Liver (tissue), 8 donors: ENCODE measurements at regions not wholly inside any gene's neighbourhood (a gene's known extent, or its start where the extent isn't known, plus 50 kb on each side); places are given as distances from the start of the nearest gene placed in this dataset.
A peak's percentile ranks its signal among the peaks of the same experiment; 100 is the strongest.

ENCODE experiments used
- DNase-seq: peaks from one replicate; pipeline ENCODE4 v3.0.0-alpha.2; 2017; ENCODE audit warnings: low spot score
- H3K27ac ChIP-seq, 2 donors: one replicate each; pipeline ENCODE4 v1.7.0; 2013; ENCODE audit warnings: inconsistent platforms in 2 of 2, low read length in 2 of 2, control low read depth in 1 of 2, low read depth in 1 of 2, mild to moderate bottlenecking in 1 of 2
- H3K27me3 ChIP-seq, 4 donors: one replicate each; pipeline versions ENCODE4 v1.6.1 to v1.7.0; 2013; ENCODE audit warnings: low read length in 3 of 4, inconsistent platforms in 1 of 4, mild to moderate bottlenecking in 1 of 4, moderate library complexity in 1 of 4; ENCODE audit not compliant: control insufficient read depth in 4 of 4, insufficient read depth in 4 of 4
- H3K36me3 ChIP-seq, 4 donors: one replicate each; pipeline versions ENCODE4 v1.6.1 to v1.7.0; 2013; ENCODE audit warnings: low read length in 3 of 4, mild to moderate bottlenecking in 3 of 4, low read depth in 1 of 4, moderate library complexity in 1 of 4; ENCODE audit not compliant: control insufficient read depth in 4 of 4, insufficient read depth in 3 of 4
- H3K4me1 ChIP-seq, 4 donors: one replicate each; pipeline versions ENCODE4 v1.6.1 to v1.7.0; 2013; ENCODE audit warnings: low read length in 3 of 4, mild to moderate bottlenecking in 3 of 4, moderate library complexity in 1 of 4; ENCODE audit not compliant: control insufficient read depth in 4 of 4, insufficient read depth in 4 of 4
- H3K4me3 ChIP-seq, 3 donors: one replicate each; pipeline versions ENCODE4 v1.6.1 to v1.7.0; 2013; ENCODE audit warnings: low read length in 3 of 3, control low read depth in 1 of 3, low read depth in 1 of 3, mild to moderate bottlenecking in 1 of 3
- H3K9ac ChIP-seq, 2 donors: one replicate each; pipeline ENCODE4 v1.7.0; 2013; ENCODE audit warnings: low read length in 2 of 2, mild to moderate bottlenecking in 2 of 2, moderate library complexity in 2 of 2, control low read depth in 1 of 2, low read depth in 1 of 2
- H3K9me3 ChIP-seq, 4 donors: one replicate each; pipeline versions ENCODE4 v1.6.1 to v1.7.0; 2013; ENCODE audit warnings: low read length in 3 of 4; ENCODE audit not compliant: control insufficient read depth in 4 of 4
- ATF3 ChIP-seq: IDR thresholded peaks from 2 replicates; pipeline ENCODE4 v1.6.1; 2016; ENCODE audit warnings: antibody characterized with exemption
- CTCF ChIP-seq: fragments of 150-350 bp; IDR thresholded peaks from 2 replicates; pipeline ENCODE4 v1.5.1; 2017; ENCODE audit warnings: improper control_type of control experiment, low read depth, low read length; ENCODE audit not compliant: missing input control
- EGR1 ChIP-seq, 2 donors: IDR thresholded peaks; 2 replicates each; pipeline ENCODE4 v1.6.1; 2016 to 2018; ENCODE audit warnings: antibody characterized with exemption in 2 of 2, low read depth in 2 of 2
- FOXA1 ChIP-seq: IDR thresholded peaks from 2 replicates; pipeline ENCODE4 v1.6.1; 2016; ENCODE audit warnings: antibody characterized with exemption
- FOXA2 ChIP-seq: IDR thresholded peaks from 2 replicates; pipeline ENCODE4 v1.6.1; 2016; ENCODE audit warnings: antibody characterized with exemption
- GABPA ChIP-seq, 2 donors: IDR thresholded peaks in 1 of 2; conservative IDR thresholded peaks in 1 of 2; 2 replicates each; pipeline ENCODE4 v1.6.1; 2016; ENCODE audit warnings: antibody characterized with exemption in 2 of 2, mild to moderate bottlenecking in 1 of 2, moderate library complexity in 1 of 2
- HNF4A ChIP-seq, 2 donors: conservative IDR thresholded peaks; 2 replicates each; pipeline ENCODE4 v1.6.1; 2016; ENCODE audit warnings: antibody characterized with exemption in 2 of 2, mild to moderate bottlenecking in 2 of 2
- HNF4G ChIP-seq: IDR thresholded peaks from 2 replicates; pipeline ENCODE4 v1.6.1; 2016; ENCODE audit warnings: antibody characterized with exemption
- JUND ChIP-seq, 2 donors: IDR thresholded peaks; 2 replicates each; pipeline ENCODE4 v1.6.1; 2016; ENCODE audit warnings: antibody characterized with exemption in 2 of 2
- MAX ChIP-seq: IDR thresholded peaks from 2 replicates; pipeline ENCODE4 v1.6.1; 2016; ENCODE audit warnings: antibody characterized with exemption
- NR2F2 ChIP-seq: IDR thresholded peaks from 2 replicates; pipeline ENCODE4 v1.6.1; 2016; ENCODE audit warnings: antibody characterized with exemption
- RAD21 ChIP-seq, 2 donors: IDR thresholded peaks; 2 replicates each; pipeline ENCODE4 v1.6.1; 2016; ENCODE audit warnings: antibody characterized with exemption in 2 of 2, mild to moderate bottlenecking in 2 of 2
- REST ChIP-seq: IDR thresholded peaks from 2 replicates; pipeline ENCODE4 v1.6.1; 2016; ENCODE audit warnings: antibody characterized with exemption, mild to moderate bottlenecking
- RXRA ChIP-seq, 2 donors: IDR thresholded peaks; 2 replicates each; pipeline ENCODE4 v1.6.1; 2017 to 2018; ENCODE audit warnings: antibody characterized with exemption in 2 of 2, mild to moderate bottlenecking in 1 of 2
- SP1 ChIP-seq: IDR thresholded peaks from 2 replicates; pipeline ENCODE4 v1.6.1; 2018; ENCODE audit warnings: antibody characterized with exemption, mild to moderate bottlenecking
- TAF1 ChIP-seq: conservative IDR thresholded peaks from 2 replicates; pipeline ENCODE4 v1.6.1; 2016; ENCODE audit warnings: antibody characterized with exemption, mild to moderate bottlenecking
- YY1 ChIP-seq: IDR thresholded peaks from 2 replicates; pipeline ENCODE4 v1.6.1; 2016; ENCODE audit warnings: antibody characterized with exemption, mild to moderate bottlenecking
- ZBTB33 ChIP-seq: IDR thresholded peaks from 2 replicates; pipeline ENCODE4 v1.6.1; 2016; ENCODE audit warnings: antibody characterized with exemption
- WGBS: extraction: QIAGEN DNeasy Blood & Tissue Kit; methylation state at CpG from one replicate; pipeline ENCODE4 v1.1.7; 2013; 5-methylcytosine and 5-hydroxymethylcytosine counted together
- donor health status: healthy.
- donor health status: healthy.
- donor health status: healthy.
- donor health status: healthy.
- donor health status: healthy.

GRCh38 chr16:86303787-86304678 lies 206.3 kb upstream of the FOXF1 start:
- no peaks in the 10 kb centered on the region for H3K4me1 ChIP-seq
- DNase-seq = no peak
- H3K9ac ChIP-seq = no peak overlapping the region
- peaks cover 0 to 15% (median 2%) of the 10 kb centered on the region in 4 donors for H3K27me3 ChIP-seq
- WGBS = 57% methylated on average over 41 of the region's 41 CpGs
- TF ChIP-seq FOXA2 = no peak
- peak in 1 of 2 donors; percentile 12 for TF ChIP-seq RAD21 (IDR thresholded peaks at IDR 0.05)
- no peak for TF ChIP-seq ATF3
- TF ChIP-seq JUND (IDR thresholded peaks at IDR 0.05) = no peak
- TF ChIP-seq REST = no peak
- no peak for TF ChIP-seq ZBTB33
- TF ChIP-seq RXRA (IDR thresholded peaks at IDR 0.05) = peak; percentile 14 to 23
- no peak for TF ChIP-seq TAF1
- TF ChIP-seq EGR1 (IDR thresholded peaks at IDR 0.05; ENCODE audit: low read depth in 2 of 2) = no peak
- TF ChIP-seq FOXA1 = no peak
- no peak for TF ChIP-seq HNF4G
- TF ChIP-seq NR2F2 = peak; percentile 85
- TF ChIP-seq GABPA (IDR thresholded peaks at IDR 0.05 in 1 of 2, conservative IDR thresholded peaks at IDR 0.05 in 1 of 2) = no peak
- TF ChIP-seq CTCF = no peak
- no peak for TF ChIP-seq YY1
- no peak for TF ChIP-seq MAX
- TF ChIP-seq SP1 = no peak
- TF ChIP-seq HNF4A (conservative IDR thresholded peaks at IDR 0.05) = no peak
- H3K27ac ChIP-seq = peak overlapping the region; percentile 50 to 52
- no peak overlapping the region for H3K4me3 ChIP-seq
- peaks cover 0 to 1% (median 0%) of the 10 kb centered on the region in 4 donors for H3K9me3 ChIP-seq
- H3K36me3 ChIP-seq = no peaks in the 10 kb centered on the region
